ENCODE measurements at regions not wholly inside any gene's neighbourhood (a gene's known extent, or its start where the extent isn't known, plus 50 kb on each side); places are given as distances from the start of the nearest gene placed in this dataset.

DNA sequence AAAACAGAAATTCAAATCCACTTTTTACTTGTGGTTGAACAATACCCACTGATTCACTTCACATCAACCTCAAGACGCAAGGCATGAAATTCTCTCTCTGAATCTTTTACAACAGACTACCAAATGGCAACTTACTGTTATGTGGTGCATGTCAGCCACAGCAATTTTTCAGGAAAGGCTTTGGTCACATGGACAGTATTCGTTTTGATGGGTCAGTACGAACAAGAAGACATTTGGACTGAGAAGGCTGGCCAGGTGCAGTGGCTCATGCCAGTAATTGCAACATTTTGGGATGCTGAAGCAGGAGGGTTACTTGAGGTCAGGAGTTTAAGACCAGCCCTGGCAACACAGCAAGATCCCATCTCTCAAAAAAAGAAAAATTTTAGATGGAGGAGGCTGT is 144.0 kb downstream of the SEC23A start:
- TF ChIP-seq, protein P1, sequence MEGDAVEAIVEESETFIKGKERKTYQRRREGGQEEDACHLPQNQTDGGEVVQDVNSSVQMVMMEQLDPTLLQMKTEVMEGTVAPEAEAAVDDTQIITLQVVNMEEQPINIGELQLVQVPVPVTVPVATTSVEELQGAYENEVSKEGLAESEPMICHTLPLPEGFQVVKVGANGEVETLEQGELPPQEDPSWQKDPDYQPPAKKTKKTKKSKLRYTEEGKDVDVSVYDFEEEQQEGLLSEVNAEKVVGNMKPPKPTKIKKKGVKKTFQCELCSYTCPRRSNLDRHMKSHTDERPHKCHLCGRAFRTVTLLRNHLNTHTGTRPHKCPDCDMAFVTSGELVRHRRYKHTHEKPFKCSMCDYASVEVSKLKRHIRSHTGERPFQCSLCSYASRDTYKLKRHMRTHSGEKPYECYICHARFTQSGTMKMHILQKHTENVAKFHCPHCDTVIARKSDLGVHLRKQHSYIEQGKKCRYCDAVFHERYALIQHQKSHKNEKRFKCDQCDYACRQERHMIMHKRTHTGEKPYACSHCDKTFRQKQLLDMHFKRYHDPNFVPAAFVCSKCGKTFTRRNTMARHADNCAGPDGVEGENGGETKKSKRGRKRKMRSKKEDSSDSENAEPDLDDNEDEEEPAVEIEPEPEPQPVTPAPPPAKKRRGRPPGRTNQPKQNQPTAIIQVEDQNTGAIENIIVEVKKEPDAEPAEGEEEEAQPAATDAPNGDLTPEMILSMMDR (IDR thresholded peaks at IDR 0.05): no peak
- TF ChIP-seq POLR2AphosphoS5 (IDR thresholded peaks at IDR 0.05): no peak

Data from stomach (tissue), 4 donors.